LoVo (cell line): ENCODE measurements at regions not wholly inside any gene's neighbourhood (a gene's known extent, or its start where the extent isn't known, plus 50 kb on each side); places are given as distances from the start of the nearest gene placed in this dataset.

Experiments used
- DNase-seq: peaks from one replicate; pipeline ENCODE4 v3.0.0-alpha.2; 2016; ENCODE audit warnings: low spot score

DNA sequence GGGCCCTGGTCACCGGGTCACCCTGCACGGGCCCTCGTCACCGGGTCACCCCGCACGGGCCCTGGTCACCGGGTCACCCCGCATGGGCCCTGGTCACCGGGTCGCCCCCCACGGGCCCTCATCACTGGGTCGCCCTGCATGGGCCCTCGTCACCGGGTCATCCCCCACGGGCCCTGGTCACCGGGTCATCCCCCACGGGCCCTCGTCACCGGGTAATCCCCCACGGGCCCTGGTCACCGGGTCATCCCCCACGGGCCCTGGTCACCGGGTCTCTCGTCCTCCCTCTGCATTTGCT is 77.6 kb downstream of the RIPK4 start:
- DNase-seq: no peak

DNA sequence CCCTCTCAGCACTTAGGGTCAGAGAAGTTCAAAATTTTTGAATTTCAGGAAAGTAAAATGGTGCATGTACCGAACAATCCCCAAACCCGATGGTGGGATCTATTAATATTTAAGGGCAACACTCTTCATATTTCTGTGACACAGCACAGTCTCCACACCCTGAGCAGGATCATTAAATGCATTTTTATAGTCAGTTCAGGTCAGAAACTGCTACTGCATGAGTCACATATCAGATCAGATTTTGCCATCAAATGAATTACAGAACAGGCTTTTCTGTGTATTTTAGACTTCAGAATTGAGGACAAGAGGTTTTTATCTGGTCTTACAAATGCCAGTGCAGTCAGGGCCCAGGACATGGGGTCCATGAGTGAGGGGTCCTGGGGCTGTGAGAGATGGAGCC is 79.2 kb downstream of the RIPK4 start:
- no peak for DNase-seq

- no peak for DNase-seq
These were observed 80.2 kb downstream of the RIPK4 start for GRCh38 chr21:41686664-41687063.

DNA sequence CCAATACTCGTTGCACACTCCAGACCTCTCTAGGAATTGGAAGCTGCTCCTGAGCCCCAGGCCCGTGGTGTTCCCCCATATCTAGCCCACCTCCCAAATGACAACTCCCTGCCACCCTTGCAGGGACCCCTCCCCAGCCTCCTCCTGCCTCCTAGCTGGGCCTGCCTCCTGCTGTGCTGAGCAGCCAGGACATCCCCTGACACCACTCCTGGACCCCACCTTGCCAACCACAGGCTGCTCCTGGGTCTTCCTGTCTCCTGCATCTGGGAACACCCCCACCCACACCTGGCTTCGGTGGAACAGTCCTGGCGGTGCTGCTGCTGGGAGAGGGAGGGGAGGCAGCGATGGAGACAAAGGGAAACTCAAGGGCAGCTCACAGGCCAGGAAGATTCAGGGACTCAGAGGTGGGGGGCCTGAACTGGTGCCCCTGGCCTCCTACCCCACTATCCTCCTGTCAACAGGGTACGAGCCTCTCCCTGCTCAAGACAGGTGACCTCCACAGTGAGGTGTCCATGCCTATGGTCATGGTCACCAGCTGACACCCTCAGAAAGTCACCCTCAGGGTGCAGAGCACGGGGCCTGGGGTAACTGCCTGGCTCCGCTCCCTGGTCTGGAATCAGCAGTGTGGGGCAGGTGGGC is 81.2 kb downstream of the RIPK4 start:
- DNase-seq: no peak

DNA sequence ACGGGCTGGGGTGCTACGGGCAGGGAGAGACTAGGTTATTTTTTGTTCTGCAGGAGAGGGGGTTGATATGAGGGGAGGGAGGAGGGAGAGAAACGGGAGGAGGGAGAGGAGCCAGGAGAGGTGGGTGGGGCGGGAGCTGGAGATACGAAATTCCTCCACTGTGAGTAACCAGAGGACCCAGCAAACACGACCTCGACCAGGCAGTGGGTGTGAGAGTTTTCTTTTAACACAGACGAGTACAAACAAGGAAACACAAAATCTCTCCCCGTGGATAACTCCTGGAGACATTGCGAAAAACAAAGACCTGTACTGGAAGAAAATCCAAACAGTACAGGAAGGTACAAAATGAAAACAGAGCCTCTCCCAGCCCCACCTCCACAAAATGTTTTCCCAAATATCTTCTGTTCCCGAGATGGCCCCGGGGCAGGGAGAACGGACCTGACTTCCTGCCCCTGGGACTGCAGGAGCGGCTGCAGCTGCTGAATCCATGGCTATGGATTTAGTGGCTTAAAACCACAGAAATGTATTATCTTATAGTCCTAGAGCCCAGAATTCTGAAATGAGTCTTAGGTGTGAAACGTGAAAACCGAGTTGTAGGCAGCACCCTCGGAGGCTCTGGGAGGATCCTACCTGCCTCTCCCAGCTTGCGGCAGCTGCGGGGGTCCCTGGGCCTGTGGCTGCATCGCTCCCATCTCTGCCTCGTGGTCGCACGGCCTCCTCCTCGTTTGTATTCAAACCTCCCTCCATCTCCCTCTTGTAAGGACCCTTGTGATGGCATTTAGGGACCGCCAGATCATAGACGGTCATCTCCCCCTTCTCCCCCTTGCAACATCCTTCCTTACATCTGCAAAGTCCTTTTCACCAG is 82.2 kb downstream of the RIPK4 start:
- peak; percentile 81 for DNase-seq

DNA sequence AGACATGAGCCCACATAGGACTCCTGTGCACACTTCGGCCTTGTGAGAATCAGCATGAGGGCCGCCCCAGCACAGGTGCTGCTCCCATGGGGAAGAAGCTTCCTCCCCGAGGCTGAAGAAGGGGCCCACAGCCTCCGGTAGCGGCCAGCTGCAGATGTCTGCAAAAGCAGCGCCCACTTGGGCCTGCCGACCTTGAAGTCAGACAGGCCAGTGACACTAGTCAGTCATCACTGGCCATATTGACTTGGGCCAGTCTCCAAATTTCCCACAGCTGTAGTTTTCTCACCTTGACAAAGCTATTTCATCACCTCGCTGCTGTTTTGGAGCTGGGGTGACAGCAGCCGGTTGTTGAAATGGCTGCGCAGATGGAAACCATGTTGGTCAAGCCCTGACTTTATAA is 83.0 kb downstream of the RIPK4 start:
- no peak for DNase-seq

GRCh38 chr21:41682719-41683179 is 84.1 kb downstream of the RIPK4 start:
- no peak for DNase-seq

DNA sequence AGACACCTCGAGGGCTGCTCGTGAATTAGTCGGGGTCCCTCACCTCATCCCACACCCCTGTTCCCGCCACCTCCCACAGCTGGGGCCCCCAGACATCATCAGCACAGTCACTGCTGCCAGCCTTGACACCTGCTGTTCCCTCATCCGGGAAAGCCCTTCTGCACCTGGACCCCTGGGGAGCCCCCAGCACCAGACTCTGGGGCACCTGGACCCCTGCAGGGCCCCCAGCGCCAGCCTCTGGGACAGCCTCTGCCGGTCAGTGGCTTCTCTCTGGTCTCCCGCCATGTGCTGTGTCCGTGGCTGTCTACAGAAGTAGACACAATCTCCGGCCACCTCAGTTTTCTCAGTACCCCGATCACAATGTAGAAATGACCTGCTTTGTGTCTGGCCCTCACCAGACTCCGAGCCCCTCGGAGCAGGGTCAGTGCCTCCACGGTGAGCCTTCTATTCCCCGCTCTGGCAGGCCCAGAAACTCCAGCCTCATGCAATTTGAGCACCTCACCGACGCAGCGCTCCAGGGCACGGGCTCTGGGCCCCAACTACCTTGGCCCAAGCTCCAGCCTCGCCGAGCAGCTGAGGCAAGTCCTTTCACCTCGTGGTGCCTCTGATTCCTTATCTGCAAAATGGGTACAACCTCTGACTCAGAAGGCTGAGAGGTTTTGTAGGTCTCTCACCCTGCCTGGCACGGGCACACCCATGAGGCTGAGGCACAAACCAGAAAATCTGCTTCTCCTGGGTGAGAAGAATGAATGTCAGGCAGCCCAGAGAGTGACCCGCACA is 84.7 kb downstream of the RIPK4 start:
- no peak for DNase-seq

GRCh38 chr21:41681348-41681801 is 85.5 kb downstream of the RIPK4 start:
- DNase-seq: no peak

- peak; percentile 23 for DNase-seq
These were observed 86.2 kb downstream of the RIPK4 start for GRCh38 chr21:41680444-41681347.

DNA sequence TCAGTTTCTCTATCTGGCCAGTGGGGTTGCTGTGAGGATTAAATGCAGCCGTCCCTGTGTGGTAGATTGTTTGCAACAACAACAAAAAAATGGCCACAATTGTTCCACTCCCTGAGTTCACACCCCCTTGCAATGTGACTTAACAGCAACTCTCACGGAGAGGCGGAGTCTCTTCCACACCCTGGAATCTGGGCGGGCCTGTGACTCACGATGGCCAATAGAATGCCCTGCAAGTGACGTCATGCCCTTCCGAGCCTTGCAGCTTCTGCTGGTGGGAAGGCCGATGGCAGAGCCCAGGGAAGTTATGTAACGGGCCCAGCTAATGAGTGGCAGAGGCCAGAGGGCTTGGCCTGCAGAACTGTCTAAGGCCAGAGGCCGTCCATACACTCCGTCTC is 87.9 kb downstream of the RIPK4 start:
- DNase-seq: peak; percentile 99

DNA sequence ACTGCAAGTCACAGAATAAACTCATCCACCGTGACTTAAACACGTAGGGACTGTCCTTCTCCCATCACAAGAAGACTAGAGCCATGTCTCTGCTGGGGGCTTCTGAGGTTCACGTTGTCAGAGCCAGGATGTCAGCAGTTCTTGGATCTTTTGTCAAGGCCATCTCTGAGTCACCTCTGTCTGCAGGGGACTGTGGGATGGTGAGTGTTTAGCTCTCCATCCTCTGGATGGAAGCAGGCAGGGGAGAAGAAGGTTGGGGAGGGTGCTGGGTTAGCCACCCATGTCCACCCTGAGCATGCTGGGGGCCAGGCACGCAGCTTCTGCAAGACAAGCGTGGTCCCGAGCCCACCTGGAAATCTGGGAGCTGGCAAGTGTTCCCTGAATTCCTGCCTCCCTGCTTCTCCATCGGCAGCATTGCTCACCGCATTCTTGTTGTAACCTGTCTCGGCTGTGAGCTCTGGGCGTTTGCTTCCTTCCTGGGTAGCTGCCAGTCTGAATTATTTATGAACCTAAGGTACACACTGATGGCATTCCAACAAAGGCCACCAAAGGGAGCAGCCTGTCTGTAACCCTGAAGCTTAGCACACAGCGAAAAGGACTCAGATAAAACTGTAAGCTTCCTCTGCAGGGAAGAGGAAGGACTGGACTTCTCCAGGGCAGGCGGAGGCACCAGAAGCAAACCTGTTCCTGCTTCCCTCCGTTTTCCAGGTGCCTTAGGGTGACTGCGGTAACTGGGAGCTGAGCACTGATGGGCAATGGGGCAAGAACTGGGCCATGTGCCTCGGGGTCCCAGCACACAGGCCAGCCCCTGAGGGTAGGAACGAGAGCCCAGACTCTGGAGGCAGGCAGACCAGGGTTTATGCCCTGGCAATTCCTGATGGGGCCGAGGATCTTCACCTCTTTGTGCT is 88.6 kb downstream of the RIPK4 start:
- DNase-seq: peak; percentile 94

DNA sequence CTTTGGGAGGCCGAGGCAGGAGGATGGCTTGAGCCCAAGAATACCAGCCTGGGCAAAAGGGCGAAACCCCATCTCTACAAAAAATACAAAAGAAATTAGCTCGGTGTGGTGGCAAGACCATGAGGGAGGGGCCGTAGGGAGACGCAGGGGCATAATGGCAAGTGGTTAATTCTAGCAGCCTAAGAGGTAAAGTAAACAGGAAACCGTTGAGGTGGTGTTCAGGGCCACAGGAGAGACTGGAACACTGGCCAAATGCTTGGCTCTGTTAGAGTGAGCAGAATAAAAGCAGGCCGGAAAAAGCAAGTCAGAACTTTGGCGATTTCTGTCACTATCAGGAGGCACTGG is 89.2 kb downstream of the RIPK4 start:
- no peak for DNase-seq

- no peak for DNase-seq
These were observed 90.7 kb downstream of the RIPK4 start for GRCh38 chr21:41676198-41676597.

- no peak for DNase-seq
These were observed 91.3 kb downstream of the RIPK4 start for GRCh38 chr21:41675574-41675973.

DNA sequence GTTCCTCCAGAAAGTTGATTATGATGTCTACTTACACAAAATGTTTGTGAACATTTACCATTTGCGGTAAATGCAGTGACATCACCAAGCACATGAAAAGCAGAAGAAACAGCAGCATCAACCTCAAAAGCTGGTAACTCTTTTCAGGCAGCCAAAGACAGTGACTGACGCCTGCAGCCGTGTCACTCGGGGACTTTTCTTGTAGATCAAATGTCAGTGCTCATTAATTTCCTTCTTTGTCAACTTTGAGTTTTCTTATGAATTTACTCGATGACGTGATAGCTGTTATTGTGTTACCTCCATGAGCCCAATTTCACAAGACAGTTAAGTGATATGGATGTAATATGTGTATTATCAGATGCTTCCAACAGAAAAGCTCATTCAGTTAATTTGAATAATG is 92.5 kb downstream of the RIPK4 start:
- DNase-seq: no peak

DNA sequence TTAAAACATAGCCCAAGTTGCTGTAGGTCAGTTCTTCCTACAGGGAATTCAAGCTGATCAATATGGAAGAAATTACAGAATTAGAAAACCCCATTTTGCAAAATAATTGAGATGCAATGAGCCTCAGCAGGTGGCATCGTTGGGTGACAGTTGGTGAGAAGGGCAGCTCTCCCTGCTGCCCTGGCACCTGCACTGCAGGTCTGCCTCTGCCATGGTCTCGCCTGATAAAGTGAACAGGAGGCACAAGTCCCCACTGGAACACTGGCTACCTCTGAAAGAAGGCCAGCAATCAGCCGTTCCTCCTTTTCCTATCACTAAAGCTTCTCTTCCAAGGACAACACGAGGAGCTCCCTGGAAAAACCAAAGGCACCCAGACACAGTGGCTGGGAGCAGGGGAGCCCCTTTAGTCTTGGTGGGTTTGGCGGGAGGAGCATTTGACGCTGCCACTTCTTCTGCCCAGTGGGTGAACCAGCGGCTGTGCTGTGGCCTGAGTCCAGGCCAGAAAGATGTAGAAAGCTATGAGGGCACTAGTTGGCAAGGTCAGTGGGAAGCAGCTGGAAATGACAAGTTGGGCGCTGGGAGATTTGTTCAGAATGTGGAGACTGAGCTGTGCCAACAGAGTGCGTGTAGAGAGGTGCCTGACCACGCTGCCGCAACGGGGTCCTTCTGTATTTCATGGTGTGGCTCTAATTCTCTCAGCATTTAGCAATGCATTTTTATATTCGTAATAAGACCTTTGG is 93.1 kb downstream of the RIPK4 start:
- no peak for DNase-seq

DNA sequence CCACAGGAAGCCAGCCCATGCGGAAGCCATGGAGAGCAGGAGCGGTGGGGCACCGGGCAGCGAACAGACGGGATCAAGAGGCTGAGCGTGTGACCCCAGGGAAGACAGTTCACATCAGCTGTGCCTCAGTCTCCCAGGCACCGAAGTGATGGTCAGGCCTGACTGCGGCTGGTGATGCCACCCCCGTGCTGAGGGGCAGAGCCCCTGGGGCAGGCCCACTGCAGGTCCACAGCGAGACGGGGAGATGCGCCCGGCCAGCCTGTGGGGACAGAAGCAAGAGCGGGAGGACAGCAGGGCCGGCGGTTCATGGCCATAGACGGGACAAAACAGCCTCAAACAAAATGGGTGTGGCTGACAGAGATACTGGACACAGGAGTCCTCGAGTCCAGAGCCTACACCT is 93.8 kb downstream of the RIPK4 start:
- DNase-seq: no peak

- no peak for DNase-seq
These were observed 94.3 kb downstream of the RIPK4 start for GRCh38 chr21:41672543-41672915.

DNA sequence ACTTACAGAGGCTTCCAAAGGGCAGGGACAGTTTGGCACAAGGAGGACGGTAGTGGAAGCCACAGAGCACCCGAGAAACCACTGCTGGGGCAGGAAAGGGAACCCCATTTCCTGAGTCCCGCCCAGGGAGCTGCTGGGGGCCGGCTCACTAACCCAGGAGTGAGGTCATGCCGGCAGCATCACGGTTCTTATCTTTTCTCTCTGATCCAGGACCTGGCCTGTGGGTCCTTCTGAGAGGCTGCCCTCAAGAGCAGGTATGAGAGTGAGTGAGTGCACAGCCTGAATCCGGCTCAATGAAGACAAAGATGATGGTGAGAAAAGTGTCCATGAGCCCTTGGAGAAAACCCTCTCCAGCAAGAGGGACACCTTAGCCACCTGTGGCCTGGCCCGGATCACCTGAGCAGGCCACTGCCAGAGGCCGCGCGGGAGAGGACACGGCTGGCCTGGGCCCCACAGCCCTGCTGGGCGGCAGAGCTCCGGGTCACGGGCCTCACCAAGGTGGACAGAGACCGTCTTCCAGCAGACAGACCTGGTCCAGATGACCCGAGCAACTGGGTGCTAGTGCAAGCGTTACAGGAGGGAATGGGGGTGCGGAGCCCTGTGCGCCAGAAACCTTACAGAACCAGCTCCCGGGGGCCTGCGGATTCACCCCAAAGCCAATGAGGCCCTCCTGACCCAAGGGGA is 94.9 kb downstream of the RIPK4 start:
- no peak for DNase-seq
